HG03442 (cell line): ENCODE measurements at regions not wholly inside any gene's neighbourhood (a gene's known extent, or its start where the extent isn't known, plus 50 kb on each side); places are given as distances from the start of the nearest gene placed in this dataset.

ENCODE experiments used
- ATAC-seq: cut with Tn5 transposase; IDR thresholded peaks from one replicate; pipeline ENCODE4 v1.9.1; 2021; ENCODE audit warnings: mild to moderate bottlenecking, moderate library complexity; ENCODE audit not compliant: unreplicated experiment

DNA sequence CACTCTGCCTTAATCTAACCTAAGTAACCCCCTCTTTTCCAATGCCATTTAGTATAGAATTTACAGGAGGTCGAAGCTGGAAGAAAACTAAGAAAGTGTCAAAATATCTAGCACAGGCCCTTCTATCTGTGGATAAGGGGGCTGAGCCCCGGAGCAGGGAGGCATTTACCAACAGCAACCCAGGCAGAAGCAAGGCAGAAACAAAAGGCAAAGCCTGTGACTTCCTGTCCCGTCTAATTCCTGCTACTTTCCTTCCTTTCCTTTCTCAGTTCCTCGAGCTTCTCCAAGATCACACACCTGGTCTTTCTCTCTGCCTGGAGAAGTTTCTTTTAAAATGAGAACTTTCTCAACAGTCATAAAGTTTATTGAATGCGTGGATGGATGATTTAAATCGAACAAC is 146.0 kb downstream of the FOXA2 start:
- ATAC-seq, result no peak

DNA sequence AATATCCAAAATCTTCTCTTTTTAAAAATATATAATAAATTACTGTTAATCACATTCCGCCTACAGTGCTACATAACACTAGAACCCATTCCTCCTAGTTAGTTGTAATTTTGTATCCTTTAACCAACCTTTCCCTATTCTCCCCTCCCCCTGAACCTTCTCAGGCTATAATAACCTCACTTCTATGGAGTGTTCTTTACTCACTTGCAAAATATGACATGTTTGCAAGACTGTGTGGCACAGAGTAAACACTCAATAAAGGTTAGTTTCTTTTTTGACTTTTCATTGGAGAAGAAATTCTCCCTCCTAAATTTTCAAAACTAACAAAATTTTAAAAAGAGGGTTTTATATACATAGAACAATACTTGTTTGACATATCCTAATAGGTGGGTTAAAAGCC is 147.0 kb downstream of the FOXA2 start:
- no peak for ATAC-seq

DNA sequence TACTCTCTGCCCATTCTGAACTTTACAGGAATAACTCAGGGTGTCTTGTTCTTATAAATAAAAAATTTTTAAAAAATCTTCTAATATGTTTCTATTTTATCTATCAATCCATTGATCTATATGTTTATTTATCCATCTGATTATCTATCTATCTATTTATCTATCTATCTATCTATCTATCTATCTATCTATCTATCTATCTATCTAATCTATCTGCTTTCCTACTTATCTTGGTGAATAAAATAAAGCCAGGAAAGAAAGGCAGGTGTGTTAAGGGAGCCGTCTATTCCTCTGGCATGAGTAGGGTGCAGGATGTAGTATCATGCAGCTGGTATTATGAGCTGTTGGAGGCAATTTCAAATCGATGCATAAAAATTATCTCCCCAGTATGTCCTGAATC is 153.0 kb downstream of the FOXA2 start:
- no peak for ATAC-seq

DNA sequence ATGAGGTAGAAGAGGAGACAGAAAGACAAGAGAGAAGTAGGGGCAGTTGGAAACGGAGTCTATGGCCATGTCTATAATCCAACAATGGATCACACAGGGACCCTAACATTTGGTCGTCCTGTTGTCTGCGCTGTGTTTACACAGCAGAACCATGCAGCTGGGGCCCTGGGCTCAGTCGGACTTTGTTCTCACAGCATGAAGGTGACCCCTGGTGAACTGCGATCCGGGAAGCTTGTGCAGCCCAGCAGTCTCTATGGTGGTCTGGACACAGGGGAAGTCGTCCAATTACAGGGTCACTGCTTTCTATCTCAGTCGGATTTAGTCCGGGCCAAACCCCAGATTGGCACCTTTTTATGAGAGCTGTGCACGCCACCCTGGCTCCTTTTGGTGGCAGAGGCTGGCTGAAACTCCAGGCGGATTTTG is 153.6 kb downstream of the FOXA2 start:
- no peak for ATAC-seq

DNA sequence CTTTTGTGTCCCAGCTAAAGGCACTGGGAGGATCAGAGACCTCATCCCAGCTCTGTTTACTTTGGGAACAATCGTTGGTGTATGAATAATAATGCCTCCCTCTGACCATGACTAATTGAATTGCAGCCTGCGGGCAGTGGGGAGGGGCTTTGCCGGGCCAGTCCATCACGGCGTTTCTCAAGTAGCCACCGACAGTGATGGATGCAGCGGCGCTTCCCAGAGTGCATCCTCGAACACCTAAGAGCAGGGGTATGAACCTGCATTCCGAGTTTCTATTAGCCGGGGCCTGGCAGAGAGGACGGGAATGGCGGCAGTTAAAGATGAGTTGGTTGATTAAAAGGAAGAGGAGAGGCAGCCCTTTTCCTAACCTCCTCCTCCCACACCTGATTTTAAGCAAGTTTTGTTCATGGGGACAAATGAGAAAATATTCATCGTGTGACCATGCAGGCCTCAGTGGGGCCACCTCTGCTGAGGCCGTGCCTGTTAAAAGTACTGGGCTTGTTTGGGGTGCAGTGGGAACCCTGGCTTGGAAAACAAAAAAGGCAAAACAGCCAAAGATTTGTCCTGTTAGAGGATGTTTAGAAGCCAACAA is 154.1 kb downstream of the FOXA2 start:
- ATAC-seq, result no peak

DNA sequence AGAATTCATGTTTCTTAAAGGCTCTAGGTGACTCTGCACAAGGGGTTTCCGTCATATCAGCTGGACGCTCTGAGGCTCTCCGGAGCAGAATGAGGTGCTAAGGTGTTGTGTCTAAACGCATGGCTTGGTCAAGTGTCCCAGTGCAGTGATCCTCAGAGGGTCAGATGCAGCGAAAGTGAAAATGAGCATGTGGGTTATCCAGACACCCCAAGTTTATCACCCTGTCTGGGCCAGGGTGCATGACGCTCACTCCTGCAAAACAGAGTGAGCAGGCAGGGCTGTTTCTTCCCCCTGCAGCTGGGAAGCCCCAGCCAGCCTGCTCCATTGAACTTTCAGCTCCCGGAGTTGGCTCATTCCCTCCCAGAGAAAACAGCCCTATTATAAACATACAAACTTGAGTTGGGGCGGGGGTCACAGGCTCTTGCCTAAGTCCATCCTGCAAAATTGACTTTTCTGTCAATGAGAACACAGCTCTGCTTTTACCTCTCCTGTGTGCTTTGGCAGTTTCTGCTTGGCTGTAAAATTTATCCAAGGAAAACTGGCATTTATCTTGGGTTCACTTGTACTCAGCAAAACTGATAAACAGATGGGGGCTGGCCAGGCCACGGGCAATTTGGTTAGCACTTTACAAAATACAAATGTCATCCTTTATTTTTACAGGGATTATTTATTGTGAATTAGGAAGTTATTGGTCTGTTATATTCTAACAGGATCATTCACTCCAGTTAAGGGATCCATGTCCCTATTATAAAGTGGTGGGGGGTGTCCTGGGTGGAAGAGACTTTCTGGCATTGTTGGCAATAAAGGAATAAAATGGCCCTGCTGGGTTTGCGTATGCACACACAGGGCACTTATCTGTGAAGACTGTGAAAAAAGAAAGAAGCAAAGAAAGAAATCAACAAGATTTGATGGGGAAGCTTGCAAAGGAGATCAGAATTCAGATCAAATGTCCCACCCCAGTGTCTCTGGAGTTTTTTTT is 154.9 kb downstream of the FOXA2 start:
- ATAC-seq, result no peak

DNA sequence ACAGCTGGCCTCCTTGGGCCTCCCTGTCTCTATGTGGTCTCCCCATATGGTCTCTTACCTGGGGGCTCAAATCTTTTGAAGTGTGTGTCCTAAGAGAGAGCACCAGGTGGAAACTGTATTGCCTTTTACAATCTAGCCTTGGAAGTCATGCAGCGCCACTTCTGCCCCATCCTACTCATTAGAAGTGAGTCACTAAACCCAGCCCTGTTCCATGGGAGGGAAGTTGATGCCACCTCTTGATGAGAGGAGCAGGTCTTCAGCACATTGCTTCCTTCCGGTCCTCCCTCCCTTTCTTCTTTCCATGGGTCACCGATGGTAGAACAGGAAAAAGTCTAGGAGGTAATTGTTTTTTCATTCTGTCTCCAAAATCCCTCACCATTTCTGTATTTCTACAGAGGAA is 156.3 kb downstream of the FOXA2 start:
- no peak for ATAC-seq

DNA sequence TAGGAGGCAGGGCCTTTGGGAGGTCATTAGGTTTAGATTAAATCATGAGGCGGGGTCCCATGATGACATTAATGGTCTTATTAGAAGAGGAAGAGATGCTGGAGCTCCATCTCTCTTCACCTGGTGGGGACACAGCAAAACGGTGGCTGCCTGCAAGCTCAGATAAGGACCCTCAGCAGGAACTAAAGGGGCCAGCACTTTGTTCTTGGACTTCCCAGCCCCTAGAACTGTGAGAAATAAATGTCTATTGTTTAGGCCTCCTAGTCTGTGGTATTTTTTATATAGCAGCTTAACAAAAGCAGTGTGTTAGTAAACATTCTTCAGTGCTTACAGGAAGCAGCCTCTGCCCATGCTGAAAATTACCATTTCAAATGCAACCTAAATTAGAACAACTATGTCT is 157.6 kb downstream of the FOXA2 start:
- ATAC-seq, result no peak

DNA sequence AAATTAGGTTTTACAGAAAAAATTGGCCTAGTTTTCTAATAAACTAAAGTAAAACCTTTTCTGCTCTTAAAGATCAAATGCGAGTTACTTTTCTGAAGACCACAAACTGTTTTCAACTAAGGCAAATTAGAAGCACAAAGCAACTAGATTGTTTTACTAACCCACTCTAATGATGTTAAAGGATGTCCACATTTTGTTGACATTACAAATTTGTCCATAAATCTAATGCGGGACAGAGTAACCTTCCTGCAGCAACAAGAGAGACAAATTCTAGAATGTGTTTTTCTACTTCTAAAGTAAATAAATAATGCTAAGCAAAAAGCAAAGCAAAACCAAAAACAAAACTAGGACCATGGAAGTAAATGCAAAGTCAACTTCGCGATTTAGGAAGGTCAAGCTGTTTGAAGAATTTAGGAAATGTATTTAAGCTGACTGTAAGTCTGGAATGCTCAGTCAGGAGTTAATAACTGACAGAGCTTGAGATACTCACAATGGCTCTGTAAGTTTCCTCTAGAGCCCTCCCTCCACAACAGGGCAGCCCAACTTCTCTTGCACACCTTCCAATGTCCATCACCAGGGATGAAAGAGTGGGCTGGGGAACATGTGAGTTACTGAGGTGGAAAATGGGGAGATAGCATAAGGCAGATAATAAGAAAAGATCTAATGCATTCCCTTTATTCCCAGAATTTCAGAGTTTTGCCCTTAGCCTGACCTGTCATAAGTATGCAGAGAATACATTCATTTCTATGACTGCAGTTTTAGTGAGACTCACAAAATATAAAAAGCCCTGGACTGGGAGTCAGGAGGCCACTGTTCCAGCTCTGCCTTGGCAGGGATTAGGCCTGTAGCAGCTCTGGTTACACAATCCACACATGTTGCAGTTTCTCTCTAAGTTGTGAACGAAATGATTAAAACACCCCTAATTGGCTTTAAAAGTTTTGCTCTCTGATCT is 158.8 kb downstream of the FOXA2 start:
- ATAC-seq, result no peak

DNA sequence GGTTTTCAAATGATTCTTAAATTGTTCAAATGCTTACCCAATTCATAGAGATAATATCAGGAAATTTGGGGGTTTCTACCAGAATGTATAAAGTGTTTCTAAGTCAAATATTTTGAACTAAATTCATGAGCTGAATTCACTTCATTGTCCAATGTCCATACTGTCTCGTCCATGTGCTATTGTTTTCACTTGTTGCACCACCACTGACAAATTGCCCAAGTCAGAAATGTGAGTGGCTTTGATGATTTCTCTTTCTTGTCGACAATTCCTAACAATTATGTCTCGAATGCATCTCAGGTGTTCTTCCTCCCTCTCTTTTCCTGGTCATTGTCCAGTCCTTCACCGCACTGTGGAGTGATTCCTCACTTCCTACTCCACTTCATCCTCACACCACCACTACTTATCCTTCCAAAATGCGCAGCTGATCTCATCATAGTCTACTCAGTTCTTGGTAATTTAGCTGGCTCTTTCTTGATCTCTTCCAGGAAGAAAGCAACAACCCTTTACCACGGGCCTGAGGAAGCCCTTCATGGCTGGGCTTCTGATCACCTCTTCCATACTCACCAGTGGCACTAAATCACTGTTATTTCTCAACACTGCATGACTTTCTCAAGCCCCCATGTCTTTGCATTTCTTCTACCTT is 161.1 kb downstream of the FOXA2 start:
- ATAC-seq, result no peak

DNA sequence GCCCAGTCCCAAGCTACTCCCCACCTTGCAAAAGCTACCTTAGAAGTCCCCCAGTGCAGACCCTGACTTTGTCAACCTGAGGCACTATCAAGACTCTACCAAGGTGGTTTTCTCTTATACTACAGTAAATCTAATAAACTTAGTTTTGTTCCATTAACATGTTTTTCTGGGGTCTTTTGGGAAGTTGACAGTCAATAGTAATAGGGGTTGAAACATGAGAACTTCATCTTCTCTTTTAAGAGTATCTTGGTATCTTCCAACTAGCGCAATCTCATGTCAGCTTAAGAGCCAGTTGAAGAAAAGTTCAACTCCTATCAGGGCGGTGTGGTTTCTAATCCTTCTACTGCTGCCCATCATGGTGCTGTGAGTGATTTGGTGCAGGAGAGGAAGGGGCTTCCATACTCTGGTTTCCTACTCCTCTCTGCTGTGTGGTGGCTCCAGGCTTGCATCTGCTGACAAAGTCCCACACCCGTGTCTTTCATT is 164.2 kb downstream of the FOXA2 start:
- no peak for ATAC-seq

DNA sequence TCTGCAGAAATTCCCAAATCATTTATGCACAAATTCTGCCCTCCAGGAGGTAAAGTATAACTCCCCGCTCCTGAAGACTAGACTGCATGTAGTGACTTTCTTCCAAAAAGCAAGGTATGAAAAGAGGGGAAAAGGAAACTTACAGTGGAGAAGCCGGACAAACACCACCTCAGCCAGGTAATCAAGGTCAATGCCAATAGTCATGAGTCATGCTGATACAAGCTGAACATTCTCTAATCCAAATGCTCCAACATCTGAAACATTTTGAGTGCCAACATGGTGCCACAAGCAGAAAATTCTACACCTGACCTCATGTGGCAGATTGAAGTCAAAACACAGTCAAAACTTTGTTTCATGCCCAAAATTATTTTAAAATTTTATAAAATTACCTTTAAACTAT is 165.6 kb downstream of the FOXA2 start:
- ATAC-seq, result no peak

DNA sequence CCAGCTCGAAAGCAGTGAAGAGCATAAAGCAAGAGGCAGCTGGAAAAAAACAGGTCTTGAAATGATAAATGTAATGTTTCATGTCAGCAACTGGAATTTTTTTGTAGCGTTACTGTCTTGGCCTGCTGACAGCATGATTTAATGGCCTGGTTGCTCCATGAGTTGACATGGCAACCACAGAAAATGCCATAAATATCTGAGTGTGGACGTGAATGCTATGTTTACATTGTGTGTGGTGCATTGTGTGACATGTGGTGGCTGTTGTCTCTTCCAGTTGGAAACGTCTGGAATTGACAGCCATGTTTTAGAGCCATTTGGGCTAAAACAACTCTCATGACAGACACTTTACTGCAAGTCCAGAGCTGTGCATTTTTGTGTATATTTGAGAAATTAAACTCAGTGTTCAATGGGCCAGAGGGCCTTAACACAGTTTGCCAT is 170.0 kb downstream of the FOXA2 start:
- no peak for ATAC-seq

DNA sequence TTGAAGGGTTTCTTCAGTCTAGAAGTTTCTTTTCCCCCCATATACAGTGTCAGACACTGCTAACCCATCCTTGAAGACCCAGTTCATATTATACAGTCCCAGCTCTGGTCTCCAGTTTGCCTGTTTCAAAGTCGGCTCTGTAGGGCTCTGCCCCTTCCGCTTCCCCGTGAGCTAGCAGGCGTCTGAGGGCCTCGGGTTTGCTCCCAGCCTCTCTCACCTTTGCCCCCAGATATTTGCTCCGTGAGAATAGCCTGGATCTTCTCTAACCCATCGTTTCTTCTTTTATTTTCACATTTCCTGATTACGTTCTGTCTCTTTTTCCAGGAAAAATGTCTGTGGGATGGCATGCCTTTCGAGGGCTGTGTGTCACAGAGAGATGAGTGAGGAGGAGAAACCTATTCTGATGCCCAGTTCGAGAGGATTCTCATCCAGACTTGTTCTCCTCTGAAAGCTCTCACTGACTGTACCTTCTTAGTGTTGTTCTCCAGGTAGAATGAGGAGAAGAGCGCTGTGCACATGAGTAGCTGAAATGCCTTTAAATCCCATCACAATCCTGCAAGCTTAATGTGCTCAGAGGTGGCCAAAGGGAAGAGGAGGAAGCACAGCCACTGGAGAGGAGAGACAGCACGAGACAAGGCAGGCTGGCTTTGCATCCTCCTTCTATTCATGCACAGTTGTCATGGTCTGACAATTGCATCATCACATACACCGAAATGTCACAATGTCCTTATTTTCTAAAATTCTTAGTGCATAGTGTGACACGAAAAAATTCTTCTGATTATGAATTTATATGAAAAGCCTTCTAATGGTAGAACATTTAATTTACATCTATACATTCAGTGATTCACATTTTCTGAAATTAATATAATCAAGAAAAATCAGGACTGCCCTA is 171.1 kb downstream of the FOXA2 start:
- no peak for ATAC-seq

DNA sequence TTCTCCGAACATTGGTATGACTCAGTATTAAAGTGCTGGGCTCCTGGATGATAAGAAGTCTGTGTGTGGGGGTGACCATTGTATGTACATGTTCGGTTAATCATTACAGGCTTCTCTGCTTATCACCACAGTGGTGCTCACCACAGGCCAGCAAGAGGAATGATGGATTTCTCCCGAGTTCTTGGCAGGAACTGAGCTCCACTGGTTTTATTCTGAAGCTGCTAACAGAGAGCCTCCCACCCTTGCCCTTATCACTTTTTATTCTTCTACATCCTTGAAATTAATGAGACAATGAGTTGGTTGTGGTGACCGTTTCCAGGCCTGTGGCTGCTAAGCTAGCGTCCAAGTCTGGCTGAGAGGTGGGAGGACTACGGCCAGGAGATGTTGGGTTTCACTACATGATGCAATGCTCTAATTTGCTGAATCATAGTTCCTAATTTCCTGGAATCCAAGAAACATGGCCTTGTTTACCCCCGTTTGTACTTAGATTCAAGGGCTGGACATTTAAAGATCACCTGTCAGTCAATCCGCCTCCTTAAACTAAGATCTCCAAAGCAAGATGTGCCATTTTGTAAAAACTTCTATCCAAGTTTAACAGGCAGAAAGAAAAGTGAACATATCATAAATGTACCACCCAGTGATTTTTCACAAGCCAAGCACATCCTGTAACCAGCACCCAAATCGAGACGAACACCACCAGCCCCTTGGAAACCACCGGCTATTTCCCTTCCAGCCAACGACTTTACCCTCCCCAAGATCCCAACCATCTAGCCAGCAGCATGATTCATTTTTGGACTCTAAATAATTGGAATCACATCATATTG is 172.5 kb downstream of the FOXA2 start:
- ATAC-seq, result no peak

DNA sequence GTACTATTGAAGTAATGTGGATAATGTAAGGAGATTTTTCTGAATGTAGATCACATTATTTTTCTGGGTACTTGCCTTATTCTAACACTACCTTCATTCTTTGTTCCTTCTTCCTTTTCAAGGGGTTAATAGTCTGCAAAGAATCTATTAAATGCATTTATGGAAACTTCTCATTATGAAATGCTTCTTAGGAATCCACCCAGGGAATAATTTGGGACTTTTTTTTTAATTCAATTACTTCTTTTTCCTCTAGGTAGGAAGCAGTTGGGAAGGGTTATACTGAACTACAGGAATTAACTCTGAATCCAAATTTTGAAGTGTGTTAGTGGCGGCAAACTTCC is 173.1 kb downstream of the FOXA2 start:
- ATAC-seq, result no peak

DNA sequence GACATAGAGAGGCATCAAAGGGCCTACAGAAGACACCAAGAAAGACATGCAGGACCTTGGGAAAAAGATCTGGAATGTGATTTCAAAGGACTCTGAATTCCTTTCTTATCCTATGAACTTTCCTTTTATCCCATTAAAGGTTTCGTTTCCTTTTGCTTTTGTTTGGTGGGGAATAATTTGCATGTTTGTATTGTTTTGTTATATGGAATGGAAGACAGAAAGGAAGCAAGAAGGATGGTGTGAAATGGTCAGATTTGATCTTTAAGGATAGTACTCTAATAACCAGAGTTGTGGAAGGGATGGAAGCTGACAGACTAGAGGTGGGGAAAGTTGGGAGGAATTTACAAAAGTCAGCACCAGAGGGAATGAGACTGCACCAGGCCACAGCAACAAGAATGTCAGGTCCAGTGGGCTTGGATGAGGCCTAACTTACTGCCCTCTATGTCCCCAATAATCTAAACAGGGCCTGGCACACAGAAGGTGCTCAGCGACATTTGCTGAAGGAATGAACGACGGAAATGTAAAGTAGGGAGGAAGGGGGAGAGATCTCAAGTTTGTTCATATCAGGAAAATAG is 173.7 kb downstream of the FOXA2 start:
- ATAC-seq, result no peak
